H1 (cell line): ENCODE measurements at regions not wholly inside any gene's neighbourhood (a gene's known extent, or its start where the extent isn't known, plus 50 kb on each side); places are given as distances from the start of the nearest gene placed in this dataset.

ENCODE experiments used
- BCL11A ChIP-seq, 2 experiments: IDR thresholded peaks; one replicate each; pipeline ENCODE4 v1.6.1; 2011; ENCODE audit warnings: low read depth in 2 of 2, low read length in 2 of 2, mild to moderate bottlenecking in 2 of 2
- GABPA ChIP-seq: IDR thresholded peaks from 2 replicates; pipeline ENCODE4 v1.6.1; 2011; ENCODE audit warnings: mild to moderate bottlenecking, low read length, moderate library complexity, borderline replicate concordance; ENCODE audit not compliant: insufficient read depth
- MAFK ChIP-seq: IDR thresholded peaks from 2 replicates; pipeline ENCODE4 v1.6.1; 2012; ENCODE audit warnings: low read depth, mild to moderate bottlenecking, improper control_type of control experiment, low read length
- POLR2AphosphoS5 ChIP-seq: IDR thresholded peaks from 2 replicates; pipeline ENCODE4 v1.6.1; 2011; ENCODE audit warnings: low read depth, low read length
- RAD21 ChIP-seq, 2 experiments: IDR thresholded peaks in 1 of 2; conservative IDR thresholded peaks in 1 of 2; 2 replicates each; pipeline ENCODE4 v1.6.1; 2011; ENCODE audit warnings: low read depth in 2 of 2, low read length in 2 of 2, improper control_type of control experiment in 1 of 2, inconsistent platforms in 1 of 2, mild to moderate bottlenecking in 1 of 2, moderate library complexity in 1 of 2
- RFX5 ChIP-seq: IDR thresholded peaks from 2 replicates; pipeline ENCODE4 v1.6.1; 2011; ENCODE audit warnings: low read depth, low read length, improper control_type of control experiment, borderline replicate concordance
- RNF2 ChIP-seq: fragments of 200-900, 300-1000 bp; sonication (generic); IDR thresholded peaks from 2 replicates; pipeline ENCODE4 v1.7.1; 2016; ENCODE audit warnings: borderline replicate concordance, low read depth, mild to moderate bottlenecking, antibody characterized with exemption, low read length; ENCODE audit not compliant: poor library complexity, severe bottlenecking; ENCODE audit errors: missing control alignments
- SP2 ChIP-seq: IDR thresholded peaks from 2 replicates; pipeline ENCODE4 v1.6.1; 2012; ENCODE audit warnings: mild to moderate bottlenecking, low read length, inconsistent platforms
- SRF ChIP-seq: IDR thresholded peaks from 2 replicates; pipeline ENCODE4 v1.6.1; 2011; ENCODE audit warnings: mild to moderate bottlenecking, low read depth, low read length, moderate library complexity
- ZNF274 ChIP-seq: IDR thresholded peaks from 2 replicates; pipeline ENCODE4 v1.7.0; 2012; ENCODE audit warnings: low read length, borderline replicate concordance; ENCODE audit errors: extremely low read depth
- TF ChIP-seq, protein P1 (sequence below): IDR thresholded peaks from 2 replicates; pipeline ENCODE4 v1.6.1; 2012; ENCODE audit warnings: inconsistent platforms
- TF ChIP-seq, protein P2 (sequence below): IDR thresholded peaks from 2 replicates; pipeline ENCODE4 v1.6.1; 2012; ENCODE audit warnings: low read length, inconsistent platforms
- TF ChIP-seq, protein P3 (sequence below), 3 experiments: IDR thresholded peaks; 1 replicate in 2 of 3; 2 replicates in 1 of 3; pipeline versions ENCODE4 v1.5.1 to v1.6.1; 2011; ENCODE audit warnings: low read length in 3 of 3, mild to moderate bottlenecking in 3 of 3, inconsistent platforms in 2 of 3, low read depth in 1 of 3, moderate library complexity in 1 of 3; ENCODE audit not compliant: insufficient read depth in 1 of 3; ENCODE audit errors: control extremely low read depth in 1 of 3

DNA sequence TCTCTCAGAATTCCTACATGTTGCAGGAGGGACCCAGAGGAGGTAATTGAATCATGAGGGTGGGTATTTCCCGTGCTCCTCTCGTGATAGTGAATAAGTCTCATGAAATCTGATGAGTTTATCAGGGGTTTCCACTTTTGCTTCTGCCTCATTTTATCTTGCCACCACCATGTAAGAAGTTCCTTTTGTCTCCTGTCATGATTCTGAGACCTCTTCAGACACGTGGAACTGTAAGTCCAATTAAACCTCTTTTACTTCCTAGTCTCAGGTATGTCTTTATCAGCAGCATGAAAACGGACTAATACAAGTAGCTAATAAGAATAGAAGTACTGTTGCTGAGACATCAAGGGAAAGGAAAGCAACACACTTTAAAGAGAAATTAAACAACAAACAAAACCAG is 143.4 kb downstream of the CCDC71L start:
- TF ChIP-seq BCL11A (IDR thresholded peaks at IDR 0.05; ENCODE audit: low read depth in 2 of 2, low read length in 2 of 2), result no peak
- TF ChIP-seq, protein P1, sequence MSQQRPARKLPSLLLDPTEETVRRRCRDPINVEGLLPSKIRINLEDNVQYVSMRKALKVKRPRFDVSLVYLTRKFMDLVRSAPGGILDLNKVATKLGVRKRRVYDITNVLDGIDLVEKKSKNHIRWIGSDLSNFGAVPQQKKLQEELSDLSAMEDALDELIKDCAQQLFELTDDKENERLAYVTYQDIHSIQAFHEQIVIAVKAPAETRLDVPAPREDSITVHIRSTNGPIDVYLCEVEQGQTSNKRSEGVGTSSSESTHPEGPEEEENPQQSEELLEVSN, result no peak
- no peak for TF ChIP-seq POLR2AphosphoS5
- TF ChIP-seq, protein P2, sequence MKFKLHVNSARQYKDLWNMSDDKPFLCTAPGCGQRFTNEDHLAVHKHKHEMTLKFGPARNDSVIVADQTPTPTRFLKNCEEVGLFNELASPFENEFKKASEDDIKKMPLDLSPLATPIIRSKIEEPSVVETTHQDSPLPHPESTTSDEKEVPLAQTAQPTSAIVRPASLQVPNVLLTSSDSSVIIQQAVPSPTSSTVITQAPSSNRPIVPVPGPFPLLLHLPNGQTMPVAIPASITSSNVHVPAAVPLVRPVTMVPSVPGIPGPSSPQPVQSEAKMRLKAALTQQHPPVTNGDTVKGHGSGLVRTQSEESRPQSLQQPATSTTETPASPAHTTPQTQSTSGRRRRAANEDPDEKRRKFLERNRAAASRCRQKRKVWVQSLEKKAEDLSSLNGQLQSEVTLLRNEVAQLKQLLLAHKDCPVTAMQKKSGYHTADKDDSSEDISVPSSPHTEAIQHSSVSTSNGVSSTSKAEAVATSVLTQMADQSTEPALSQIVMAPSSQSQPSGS, result no peak
- no peak for TF ChIP-seq ZNF274
- TF ChIP-seq RAD21 (IDR thresholded peaks at IDR 0.05 in 1 of 2, conservative IDR thresholded peaks at IDR 0.05 in 1 of 2; ENCODE audit: low read depth in 2 of 2, low read length in 2 of 2), result no peak
- TF ChIP-seq RNF2, result no peak
- TF ChIP-seq, protein P3, sequence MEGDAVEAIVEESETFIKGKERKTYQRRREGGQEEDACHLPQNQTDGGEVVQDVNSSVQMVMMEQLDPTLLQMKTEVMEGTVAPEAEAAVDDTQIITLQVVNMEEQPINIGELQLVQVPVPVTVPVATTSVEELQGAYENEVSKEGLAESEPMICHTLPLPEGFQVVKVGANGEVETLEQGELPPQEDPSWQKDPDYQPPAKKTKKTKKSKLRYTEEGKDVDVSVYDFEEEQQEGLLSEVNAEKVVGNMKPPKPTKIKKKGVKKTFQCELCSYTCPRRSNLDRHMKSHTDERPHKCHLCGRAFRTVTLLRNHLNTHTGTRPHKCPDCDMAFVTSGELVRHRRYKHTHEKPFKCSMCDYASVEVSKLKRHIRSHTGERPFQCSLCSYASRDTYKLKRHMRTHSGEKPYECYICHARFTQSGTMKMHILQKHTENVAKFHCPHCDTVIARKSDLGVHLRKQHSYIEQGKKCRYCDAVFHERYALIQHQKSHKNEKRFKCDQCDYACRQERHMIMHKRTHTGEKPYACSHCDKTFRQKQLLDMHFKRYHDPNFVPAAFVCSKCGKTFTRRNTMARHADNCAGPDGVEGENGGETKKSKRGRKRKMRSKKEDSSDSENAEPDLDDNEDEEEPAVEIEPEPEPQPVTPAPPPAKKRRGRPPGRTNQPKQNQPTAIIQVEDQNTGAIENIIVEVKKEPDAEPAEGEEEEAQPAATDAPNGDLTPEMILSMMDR (IDR thresholded peaks at IDR 0.05; ENCODE audit: control extremely low read depth in 1 of 3, insufficient read depth in 1 of 3, low read depth in 1 of 3, low read length in 3 of 3), result no peak
- no peak for TF ChIP-seq RFX5
- no peak for TF ChIP-seq GABPA
- no peak for TF ChIP-seq SRF
- TF ChIP-seq SP2, result no peak
- TF ChIP-seq MAFK, result no peak
